RWPE1 (cell line): ENCODE measurements at regions not wholly inside any gene's neighbourhood (a gene's known extent, or its start where the extent isn't known, plus 50 kb on each side); places are given as distances from the start of the nearest gene placed in this dataset.
"Not testable (repeated sequence)": the region's sequence is repeated elsewhere in the genome, so short reads cannot be mapped to it uniquely, and the experiment has no call there.

Source experiments
- CTCF ChIA-PET: fragments of 350-600 bp; sonication (Branson Sonifier 250); formaldehyde crosslinking; extraction: SDS; loops from one replicate; lab custom pipeline; 2021; lab: Yijun Ruan, JAX
- POLR2A ChIA-PET: fragments of 400-600 bp; formaldehyde crosslinking; extraction: SDS; loops from one replicate; lab custom pipeline; 2020; ENCODE audit warnings: antibody characterized with exemption; ENCODE audit not compliant: low non-redundant PET; lab: Yijun Ruan, JAX
- DNase-seq: peaks from one replicate; pipeline ENCODE4 v3.0.0; 2012; ENCODE audit warnings: low spot score
- H3K27ac ChIP-seq: fragments of 450-650 bp; 2 replicates; pipeline ENCODE4 v1.5.1; 2017
- TF ChIP-seq, protein P1 (sequence below): fragments of 450-650 bp; conservative IDR thresholded peaks from 2 replicates; pipeline ENCODE4 v1.5.1; 2017; ENCODE audit warnings: low read depth, mild to moderate bottlenecking

DNA sequence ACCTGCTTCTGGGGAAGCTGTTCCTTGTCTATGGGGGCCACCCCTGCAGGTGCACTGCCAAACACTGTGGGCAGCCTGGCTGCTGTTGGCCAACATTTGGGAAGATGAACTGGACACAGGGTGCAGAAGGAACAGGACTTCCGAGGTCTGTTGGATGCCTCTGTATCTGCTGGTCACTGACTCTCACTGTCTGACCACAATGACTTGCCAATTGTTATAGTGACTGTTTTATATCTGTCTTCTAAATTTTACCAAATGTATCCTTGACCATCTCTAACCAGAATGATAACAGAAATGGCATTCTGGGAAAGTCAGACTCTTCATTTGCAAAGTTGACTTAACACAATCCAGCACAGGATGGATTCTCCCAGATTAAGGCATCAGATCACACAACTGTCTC, 214.0 kb upstream of the PRSS58 start:
- TF ChIP-seq, protein P1, sequence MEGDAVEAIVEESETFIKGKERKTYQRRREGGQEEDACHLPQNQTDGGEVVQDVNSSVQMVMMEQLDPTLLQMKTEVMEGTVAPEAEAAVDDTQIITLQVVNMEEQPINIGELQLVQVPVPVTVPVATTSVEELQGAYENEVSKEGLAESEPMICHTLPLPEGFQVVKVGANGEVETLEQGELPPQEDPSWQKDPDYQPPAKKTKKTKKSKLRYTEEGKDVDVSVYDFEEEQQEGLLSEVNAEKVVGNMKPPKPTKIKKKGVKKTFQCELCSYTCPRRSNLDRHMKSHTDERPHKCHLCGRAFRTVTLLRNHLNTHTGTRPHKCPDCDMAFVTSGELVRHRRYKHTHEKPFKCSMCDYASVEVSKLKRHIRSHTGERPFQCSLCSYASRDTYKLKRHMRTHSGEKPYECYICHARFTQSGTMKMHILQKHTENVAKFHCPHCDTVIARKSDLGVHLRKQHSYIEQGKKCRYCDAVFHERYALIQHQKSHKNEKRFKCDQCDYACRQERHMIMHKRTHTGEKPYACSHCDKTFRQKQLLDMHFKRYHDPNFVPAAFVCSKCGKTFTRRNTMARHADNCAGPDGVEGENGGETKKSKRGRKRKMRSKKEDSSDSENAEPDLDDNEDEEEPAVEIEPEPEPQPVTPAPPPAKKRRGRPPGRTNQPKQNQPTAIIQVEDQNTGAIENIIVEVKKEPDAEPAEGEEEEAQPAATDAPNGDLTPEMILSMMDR = no peak
- CTCF ChIA-PET = no interaction called here
- POLR2A ChIA-PET = no interaction called here
- DNase-seq = no peak
- H3K27ac ChIP-seq = no peak overlapping the region

- ChIA-PET POLR2A (no interaction called here), CTCF (interaction anchor here (0.6 kb wide), 1 partner anchor 26 kb away, joined by 5 read pairs; no protein-coding TSS in a partner anchor)
- no peak for DNase-seq
- H3K27ac ChIP-seq = no peak overlapping the region
- TF ChIP-seq, protein P1 = no peak
Measured at GRCh38 chr7:142470544-142470830, 212.6 kb upstream of the PRSS58 start.

DNA sequence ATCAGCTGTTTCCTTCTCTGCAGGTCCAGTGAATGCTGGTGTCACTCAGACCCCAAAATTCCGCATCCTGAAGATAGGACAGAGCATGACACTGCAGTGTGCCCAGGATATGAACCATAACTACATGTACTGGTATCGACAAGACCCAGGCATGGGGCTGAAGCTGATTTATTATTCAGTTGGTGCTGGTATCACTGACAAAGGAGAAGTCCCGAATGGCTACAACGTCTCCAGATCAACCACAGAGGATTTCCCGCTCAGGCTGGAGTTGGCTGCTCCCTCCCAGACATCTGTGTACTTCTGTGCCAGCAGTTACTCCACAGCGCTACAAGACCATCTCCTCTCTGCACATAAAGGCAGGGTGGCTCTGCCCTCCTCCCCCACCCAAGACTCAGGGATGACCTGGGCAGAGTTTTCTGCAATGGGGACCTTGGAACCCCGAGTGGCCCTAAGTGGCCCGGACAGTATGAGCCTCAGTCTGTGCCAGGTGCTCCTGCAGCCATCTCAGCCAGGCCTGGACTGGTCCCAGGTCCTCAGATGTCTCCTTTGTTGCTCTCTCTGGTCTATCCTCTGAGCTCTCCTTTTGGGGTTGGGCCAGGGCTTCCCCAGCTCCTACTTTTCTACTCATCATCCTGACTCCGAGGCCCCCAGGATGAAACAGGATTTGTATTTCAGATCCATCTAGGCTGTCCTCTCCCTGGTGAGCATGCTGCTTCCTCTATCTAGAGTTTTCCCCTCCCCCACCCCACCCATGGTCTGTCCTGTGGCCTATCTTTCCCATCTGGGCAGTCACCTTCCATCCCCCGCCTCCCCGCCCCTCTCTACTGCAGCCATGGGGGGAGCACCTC, 212.1 kb upstream of the PRSS58 start:
- H3K27ac ChIP-seq = no peak overlapping the region
- POLR2A ChIA-PET = no interaction called here
- CTCF ChIA-PET = interaction anchor here (0.6 kb wide), 1 partner anchor 25 kb away, joined by 5 read pairs; no protein-coding TSS in a partner anchor
- DNase-seq = no peak
- TF ChIP-seq, protein P1 = no peak

DNA sequence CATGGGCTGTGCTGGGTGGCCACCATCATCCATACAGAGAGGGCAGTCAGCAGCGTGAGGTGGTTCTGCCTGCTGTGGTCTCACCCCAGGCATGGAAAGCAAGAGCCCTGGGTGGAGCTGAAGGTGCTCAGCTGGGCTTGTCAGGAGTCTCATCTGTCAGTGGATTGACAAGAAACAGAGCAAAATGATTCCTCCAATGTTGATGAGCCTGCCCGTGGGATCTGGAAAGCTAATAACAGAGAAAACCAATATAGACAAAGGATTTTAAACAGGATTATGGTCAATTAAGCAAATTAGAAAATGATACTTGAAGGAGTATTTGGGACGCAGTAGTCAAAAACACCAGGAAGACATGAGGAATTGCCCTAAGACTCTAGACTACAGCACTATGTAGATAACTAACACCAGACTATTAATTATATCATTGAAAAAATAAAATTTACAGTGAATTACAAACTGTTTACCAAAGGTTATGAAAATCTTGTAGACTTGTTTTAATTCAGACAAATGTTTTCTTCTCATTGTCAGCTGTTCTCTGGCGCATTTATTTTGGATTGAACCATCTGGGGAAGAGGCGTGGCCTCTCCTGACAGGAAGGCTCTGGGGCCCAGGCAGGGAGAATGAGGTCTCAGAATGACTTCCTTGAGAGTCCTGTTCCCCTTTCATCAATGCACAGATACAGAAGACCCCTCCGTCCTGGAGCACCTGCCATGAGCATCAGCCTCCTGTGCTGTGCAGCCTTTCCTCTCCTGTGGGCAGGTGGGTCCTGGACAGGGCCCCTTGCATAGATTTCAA, 211.2 kb upstream of the PRSS58 start:
- TF ChIP-seq, protein P1 = no peak
- no peak for DNase-seq
- ChIA-PET POLR2A (no interaction called here), CTCF (no interaction called here)
- H3K27ac ChIP-seq = no peak overlapping the region

DNA sequence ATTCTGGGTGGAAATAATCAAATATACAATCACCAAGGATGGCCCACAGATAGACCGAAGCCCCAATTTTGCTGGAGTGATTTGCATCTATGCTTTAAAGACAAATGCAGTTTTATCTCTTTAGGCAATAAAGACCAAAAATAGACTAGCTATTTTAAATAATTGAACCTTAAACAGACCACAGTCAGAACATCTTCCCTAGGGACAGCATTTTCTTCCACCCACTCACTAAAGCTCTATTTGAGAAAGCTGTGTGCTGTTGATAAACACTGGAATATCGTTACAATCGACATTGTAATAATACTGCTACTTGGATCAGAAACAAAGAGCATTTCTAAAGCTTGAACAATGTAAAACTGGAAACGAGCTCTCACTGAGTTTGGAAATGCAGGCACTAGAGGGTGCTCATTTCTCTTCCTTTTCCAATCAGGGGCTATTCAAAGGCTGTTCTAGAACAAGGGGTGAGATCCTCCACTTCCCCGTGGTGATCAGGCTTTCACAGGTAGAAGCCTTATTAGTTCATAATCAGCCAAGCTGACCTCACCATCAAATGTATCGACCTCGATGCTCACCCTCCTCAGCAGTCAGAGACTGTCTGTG, 209.3 kb upstream of the PRSS58 start:
- POLR2A ChIA-PET, H3K27ac ChIP-seq, DNase-seq, CTCF ChIA-PET: not testable (repeated sequence)

DNA sequence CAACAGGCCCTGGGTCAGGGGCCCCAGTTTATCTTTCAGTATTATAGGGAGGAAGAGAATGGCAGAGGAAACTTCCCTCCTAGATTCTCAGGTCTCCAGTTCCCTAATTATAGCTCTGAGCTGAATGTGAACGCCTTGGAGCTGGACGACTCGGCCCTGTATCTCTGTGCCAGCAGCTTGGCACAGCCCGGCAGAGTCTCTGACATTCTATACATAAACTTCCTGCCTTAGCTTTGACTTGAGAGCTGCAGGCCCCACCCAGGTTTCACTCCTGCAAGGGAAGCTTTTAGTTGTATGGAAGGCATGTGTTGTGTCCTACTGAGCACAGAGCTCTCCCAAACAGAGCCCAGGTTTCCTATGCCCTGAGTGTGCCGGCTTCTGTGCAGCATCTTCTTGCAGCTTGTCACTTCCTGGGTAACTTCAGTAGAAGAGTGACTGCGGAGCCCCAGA, 205.6 kb upstream of the PRSS58 start:
- ChIA-PET CTCF (interaction anchor here (0.7 kb wide), 2 partner anchors 62 to 320 kb away, joined by 3 to 4 read pairs; no protein-coding TSS in a partner anchor), POLR2A (no interaction called here)
- no peak for DNase-seq
- H3K27ac ChIP-seq = no peak overlapping the region
- TF ChIP-seq, protein P1 = no peak
